NAMALWA (cell line): ENCODE measurements at regions not wholly inside any gene's neighbourhood (a gene's known extent, or its start where the extent isn't known, plus 50 kb on each side); places are given as distances from the start of the nearest gene placed in this dataset.
A peak's percentile ranks its signal among the peaks of the same experiment; 100 is the strongest.
"Not testable (repeated sequence)": the region's sequence is repeated elsewhere in the genome, so short reads cannot be mapped to it uniquely, and the experiment has no call there.

Experiments used
- DNase-seq: peaks from one replicate; pipeline ENCODE4 v3.0.0-alpha.2; 2015; ENCODE audit warnings: low spot score

- no peak for DNase-seq
Observed at GRCh38 chr1:199044191-199044590, 405.4 kb downstream of the PTPRC start.

- peak; percentile 60 for DNase-seq
Observed at GRCh38 chr1:199046618-199047017, 407.8 kb downstream of the PTPRC start.

DNA sequence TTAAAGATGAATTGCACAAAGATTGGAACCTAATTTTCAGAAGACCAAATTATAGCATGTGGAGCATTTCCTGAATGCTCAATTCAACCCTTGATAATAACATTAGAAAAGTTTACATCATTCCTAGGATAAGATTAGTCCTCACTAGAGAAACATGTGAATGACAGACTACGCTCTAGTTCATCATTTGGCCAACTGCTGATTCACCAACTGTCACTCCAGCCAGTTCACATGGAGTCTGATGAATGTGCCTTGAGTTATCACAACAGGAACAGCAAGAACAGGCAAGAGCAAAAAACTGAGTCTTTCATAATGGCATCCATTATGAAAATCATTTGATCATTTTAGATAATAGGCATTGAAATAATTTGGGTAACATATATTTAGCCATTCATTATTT lies 415.9 kb downstream of the PTPRC start:
- DNase-seq, result no peak

DNA sequence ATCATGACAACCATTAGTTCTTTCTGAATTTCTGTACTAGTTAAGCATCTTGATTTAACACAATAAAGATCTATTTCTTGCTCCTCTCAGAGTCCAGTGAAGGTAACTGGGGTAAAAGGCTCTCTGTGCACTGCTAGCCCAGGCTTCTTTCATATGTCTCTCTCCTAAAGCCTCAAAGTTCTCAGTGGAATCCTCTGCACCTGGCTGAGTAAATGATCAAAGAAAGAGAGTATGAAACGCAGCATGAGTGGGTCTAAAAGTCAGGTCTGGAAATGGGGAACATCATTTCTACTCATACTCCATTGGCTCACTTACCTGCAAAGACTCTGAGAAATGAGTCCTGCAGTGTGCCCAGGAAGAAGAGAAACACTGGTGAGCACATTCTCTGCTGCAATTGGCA lies 418.5 kb downstream of the PTPRC start:
- no peak for DNase-seq

DNA sequence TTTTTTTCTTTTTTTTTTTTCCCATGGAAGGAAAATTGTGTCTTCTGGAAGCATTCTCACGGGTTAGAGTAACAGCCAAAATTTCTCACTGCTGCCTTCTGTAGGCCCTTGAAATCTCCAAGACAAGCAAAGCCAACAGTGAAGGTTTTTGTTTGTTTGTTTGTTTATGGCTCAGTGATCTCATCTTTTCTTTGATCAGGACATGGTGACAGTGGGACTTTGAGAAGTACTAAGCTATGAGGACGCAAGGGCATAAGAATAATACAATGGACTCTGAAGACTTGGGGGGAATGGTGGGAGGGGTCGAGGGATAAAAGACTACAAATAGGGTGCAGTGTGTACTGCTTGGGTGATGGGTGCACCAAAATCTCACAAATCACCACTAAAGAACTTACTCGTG lies 419.4 kb downstream of the PTPRC start:
- no peak for DNase-seq

GRCh38 chr1:199064971-199065370 lies 426.1 kb downstream of the PTPRC start:
- no peak for DNase-seq

GRCh38 chr1:199067483-199067882 lies 428.6 kb downstream of the PTPRC start:
- DNase-seq, result no peak

DNA sequence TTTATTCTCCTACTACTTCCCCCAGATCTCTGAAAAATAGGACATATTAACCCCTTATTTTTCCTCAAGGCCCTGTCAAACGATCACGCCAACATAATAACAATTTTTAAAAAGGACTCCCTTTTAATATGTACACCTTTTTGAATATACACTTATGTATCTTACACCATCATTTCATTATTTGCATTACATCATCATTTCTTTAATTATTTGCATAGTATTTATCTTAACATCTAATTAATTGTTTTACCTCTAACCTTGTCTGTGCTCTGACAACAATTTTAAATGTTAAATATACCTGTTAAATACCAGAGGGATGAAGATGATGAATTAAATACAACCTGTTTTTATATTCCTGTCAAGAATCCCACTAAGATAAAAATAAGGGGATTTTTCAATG lies 432.2 kb downstream of the PTPRC start:
- DNase-seq, result no peak

DNA sequence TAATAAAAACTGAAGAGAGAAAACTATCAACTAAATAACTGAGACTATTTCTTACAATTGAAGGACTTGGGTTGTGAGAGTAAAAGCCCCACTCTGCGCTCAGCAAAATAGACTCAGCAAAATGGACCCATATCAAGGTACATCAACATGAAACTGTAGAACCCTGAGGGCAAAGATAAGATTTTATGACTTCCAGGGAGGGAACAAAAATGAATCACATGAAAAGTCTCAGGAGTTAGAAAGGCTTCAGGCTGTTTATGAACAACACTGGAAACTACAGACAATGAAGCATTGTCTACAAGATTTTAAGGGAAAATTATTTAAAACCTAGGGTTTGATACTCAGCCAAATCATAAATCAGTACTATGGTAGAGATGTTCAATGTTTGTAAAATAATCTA lies 434.3 kb downstream of the PTPRC start:
- DNase-seq, result no peak

GRCh38 chr1:199075792-199076191 lies 437.0 kb downstream of the PTPRC start:
- DNase-seq, result no peak

DNA sequence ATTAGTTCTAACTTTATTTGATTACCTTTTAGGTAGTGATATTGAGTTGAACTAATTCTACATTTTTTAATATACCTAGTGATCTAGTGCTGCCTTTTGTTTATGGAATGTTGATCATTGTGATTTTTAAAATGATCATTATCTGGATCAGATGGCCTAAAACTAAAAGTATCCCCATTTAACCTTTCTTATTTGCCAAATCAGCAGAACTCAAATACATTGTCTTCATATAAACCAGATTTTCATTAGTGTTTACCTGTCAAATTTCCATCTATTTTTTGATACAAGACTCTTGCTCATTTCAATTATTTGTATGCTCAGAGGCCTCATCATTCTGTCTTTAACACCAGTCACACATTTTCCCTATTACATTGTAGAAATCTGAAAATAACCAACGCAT lies 441.2 kb downstream of the PTPRC start:
- DNase-seq, result no peak

DNA sequence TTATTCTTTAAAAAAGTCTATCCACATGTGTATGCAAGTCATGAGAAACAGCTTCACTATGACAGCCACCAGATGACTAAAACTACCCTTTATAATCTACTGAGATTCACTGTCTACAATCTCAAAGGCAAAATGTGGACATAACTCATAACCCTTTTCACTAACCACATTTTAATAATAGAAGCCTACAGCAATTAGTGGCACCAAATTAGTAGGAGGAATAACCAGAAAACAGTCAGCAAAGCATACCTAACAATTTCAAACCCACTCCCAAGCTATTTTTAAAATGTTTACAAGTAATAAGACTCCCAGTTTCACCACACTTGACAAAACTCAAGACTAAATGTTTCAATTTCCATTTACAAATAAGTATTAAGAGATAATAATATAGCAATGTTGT lies 442.9 kb downstream of the PTPRC start:
- DNase-seq, result no peak

DNA sequence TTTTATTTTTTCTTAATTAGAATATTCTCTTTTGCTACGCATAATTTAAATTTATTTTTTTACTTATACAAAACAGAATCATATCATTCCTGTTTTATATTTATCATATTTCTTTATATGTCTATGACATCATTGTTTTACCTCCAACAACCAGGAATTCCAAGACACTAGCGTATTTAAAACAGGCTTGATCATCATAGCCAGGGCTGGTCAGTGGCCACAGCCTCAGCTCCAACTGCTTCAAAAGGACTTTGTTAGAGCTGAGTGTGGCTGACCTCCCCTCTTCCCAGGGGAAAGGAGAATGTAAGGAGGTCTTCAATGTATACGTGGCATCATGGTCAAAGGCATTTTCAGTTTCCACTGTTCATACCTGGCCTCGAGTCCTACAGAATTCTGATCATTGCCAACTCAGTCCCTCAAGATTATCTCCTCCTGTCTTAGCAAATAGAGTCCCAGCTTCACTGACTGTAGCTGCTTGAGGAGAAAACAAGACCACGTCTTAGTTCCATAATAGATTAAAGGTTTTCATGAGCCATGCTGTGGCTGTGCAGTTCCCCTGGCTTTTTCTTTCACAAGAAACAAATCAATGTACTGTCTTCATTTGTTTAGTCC lies 444.0 kb downstream of the PTPRC start:
- DNase-seq, result no peak

- DNase-seq, result no peak
Observed at GRCh38 chr1:199083680-199084079, 444.8 kb downstream of the PTPRC start.

DNA sequence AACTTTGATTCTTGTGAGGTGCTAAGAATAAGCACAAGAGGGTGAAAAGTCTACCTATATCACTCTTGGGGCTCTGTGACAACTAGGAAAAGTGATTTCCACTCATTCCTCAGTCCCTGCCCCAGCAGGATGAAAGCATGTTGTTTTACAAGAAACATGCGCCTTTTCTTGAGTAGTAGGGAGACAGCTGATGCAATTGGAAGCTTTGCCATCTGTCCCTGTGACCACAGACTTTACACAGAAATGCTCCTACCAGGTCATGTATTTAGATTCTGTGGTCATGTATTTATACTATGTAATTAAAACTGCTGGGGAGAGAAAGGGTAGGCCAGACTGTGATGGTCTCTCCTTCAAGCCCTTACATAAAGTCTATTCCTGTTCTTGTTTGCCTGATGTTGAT lies 445.5 kb downstream of the PTPRC start:
- peak; percentile 25 for DNase-seq

- no peak for DNase-seq
Observed at GRCh38 chr1:199085903-199086302, 447.1 kb downstream of the PTPRC start.

- no peak for DNase-seq
Observed at GRCh38 chr1:199087144-199087543, 448.3 kb downstream of the PTPRC start.

GRCh38 chr1:199089393-199090122 lies 450.7 kb downstream of the PTPRC start:
- DNase-seq, result peak; percentile 76

GRCh38 chr1:199095628-199096027 lies 456.8 kb downstream of the PTPRC start:
- DNase-seq, result not testable (repeated sequence)

- DNase-seq, result no peak
Observed at GRCh38 chr1:199096591-199096990, 457.8 kb downstream of the PTPRC start.

DNA sequence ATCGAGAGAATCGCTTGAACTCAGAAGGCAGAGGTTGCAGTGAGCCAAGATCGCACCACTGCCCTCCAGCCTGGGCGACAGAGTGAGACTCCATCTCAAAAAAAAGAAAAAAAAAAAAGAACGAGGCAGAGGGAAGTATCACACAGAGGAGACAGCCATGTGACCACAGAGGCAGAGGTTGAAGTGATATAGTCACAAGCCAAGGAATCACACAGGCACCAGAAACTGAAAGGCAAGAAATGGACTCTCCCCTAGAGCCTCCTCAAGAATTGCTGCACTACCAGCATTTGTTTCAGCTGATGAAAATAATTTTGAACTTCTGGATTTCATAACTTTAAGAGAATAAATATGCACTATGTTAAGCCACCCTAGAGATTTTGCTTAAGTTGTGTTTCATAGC lies 459.6 kb downstream of the PTPRC start:
- DNase-seq, result no peak

- DNase-seq, result no peak
Observed at GRCh38 chr1:199101139-199101538, 462.3 kb downstream of the PTPRC start.

DNA sequence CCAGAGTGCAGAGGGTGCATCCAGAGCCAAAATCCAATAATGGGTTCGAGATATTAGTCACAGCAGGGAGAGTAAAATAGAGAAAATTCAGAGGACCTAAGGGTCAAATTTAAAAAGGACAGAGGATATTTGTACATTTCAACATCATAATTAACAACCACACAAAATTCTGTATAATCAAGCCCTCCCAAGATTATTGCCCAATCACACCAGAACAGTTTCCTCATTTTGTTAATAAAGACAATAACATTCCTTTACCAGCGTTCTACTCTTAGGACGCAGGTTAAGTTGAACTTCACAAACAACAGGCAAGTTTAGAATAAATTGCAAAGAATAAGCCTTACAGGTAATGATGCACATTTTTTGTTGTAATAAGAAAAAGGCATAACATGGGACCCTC lies 462.8 kb downstream of the PTPRC start:
- no peak for DNase-seq

DNA sequence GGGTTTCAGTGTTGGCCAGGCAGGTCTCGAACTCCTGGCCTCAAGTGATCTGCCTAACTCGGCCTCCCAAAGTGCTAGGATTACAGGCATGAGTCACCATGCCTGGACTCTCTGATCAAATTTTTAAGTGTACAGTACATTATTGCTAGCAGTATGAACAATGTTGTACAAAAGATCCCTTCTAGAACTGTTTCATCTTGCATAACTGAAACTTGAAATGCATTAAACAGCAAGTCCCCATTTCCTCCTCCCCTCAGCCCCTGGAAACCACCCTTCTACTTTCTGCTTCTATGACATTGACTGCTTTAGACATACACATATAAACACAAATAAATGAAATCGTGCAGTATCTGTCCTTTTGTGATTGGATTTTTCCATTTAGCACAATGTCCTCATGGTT lies 463.4 kb downstream of the PTPRC start:
- no peak for DNase-seq
